Esophagus squamous epithelium (tissue), 5 donors: ENCODE measurements at regions not wholly inside any gene's neighbourhood (a gene's known extent, or its start where the extent isn't known, plus 50 kb on each side); places are given as distances from the start of the nearest gene placed in this dataset.

ENCODE experiments used
- DNase-seq: peaks from one replicate; lab custom pipeline; 2025; lab: John Stamatoyannopoulos, UW
- H3K27ac ChIP-seq, 4 donors: fragments of 200-600 bp; sonication (generic); one replicate each; pipeline ENCODE4 v1.5.1; 2016 to 2019; ENCODE audit warnings: mild to moderate bottlenecking in 1 of 4
- H3K27me3 ChIP-seq, 4 donors: fragments of 200-600 bp; sonication (generic); 1 replicate in 3 of 4; 2 replicates in 1 of 4; pipeline versions ENCODE4 v1.5.1 to v1.6.0; 2017 to 2021; ENCODE audit warnings: antibody characterized with exemption in 1 of 4
- H3K36me3 ChIP-seq, 3 donors: fragments of 200-600 bp; sonication (generic); one replicate each; pipeline ENCODE4 v1.5.1; 2016 to 2019
- H3K4me1 ChIP-seq, 3 donors: fragments of 200-600 bp; sonication (generic); one replicate each; pipeline ENCODE4 v1.5.1; 2017 to 2019
- H3K4me3 ChIP-seq, 4 donors: fragments of 200-600 bp; sonication (generic); 1 replicate in 3 of 4; 2 replicates in 1 of 4; pipeline ENCODE4 v1.5.1; 2016 to 2019; ENCODE audit warnings: mild to moderate bottlenecking in 2 of 4, moderate library complexity in 1 of 4
- H3K9me3 ChIP-seq, 3 donors: fragments of 200-600 bp; sonication (generic); one replicate each; pipeline ENCODE4 v1.5.1; 2016 to 2019
- CTCF ChIP-seq, 6 experiments: fragments of 450-650 bp in 4 of 6; fragments of 200-600 bp in 2 of 6; sonication (generic) in 2 of 6; IDR thresholded peaks; one replicate each; pipeline ENCODE4 v1.5.1; 2016 to 2019; ENCODE audit warnings: antibody characterized with exemption in 6 of 6, mild to moderate bottlenecking in 4 of 6, moderate library complexity in 4 of 6
- POLR2A ChIP-seq, 4 donors: fragments of 450-650 bp; IDR thresholded peaks; one replicate each; pipeline ENCODE4 v1.6.1; 2017; ENCODE audit warnings: antibody characterized with exemption in 4 of 4, mild to moderate bottlenecking in 4 of 4, moderate library complexity in 3 of 4
- WGBS, 2 donors: methylation state at CpG; one replicate each; pipeline ENCODE4 v1.1.5; 2018; 5-methylcytosine and 5-hydroxymethylcytosine counted together
- intact Hi-C: fragments of 100-400 bp; cut with DNase I; formaldehyde crosslinking; loops from one replicate; pipeline ENCODE4 v1.15.0; 2022
- donor health status: DM: yes; HTN: yes; CAD: no.

GRCh38 chr7:22596763-22597400 lies 96.9 kb upstream of the STEAP1B start:
- Histone ChIP-seq H3K9me3 (no peaks in the 10 kb centered on the region), H3K4me1 (peaks cover 0 to 2% (median under 1%) of the 10 kb centered on the region in 3 donors), H3K27me3 (no peaks in the 10 kb centered on the region), H3K36me3 (no peaks in the 10 kb centered on the region), H3K4me3 (no peak overlapping the region), H3K27ac (no peak overlapping the region)
- TF ChIP-seq CTCF (IDR thresholded peaks at IDR 0.05): no peak
- no peak for TF ChIP-seq POLR2A (IDR thresholded peaks at IDR 0.05)
- 73 to 77% methylated on average over 5 of the region's 5 CpGs for WGBS, 2 donors
- intact Hi-C loops: no loop called here
- DNase-seq: no peak

- H3K9me3 ChIP-seq: no peaks in the 10 kb centered on the region
- H3K36me3 ChIP-seq: no peaks in the 10 kb centered on the region
- H3K4me3 ChIP-seq: no peak overlapping the region
- intact Hi-C loops: no loop called here
- WGBS, 2 donors: 54 to 61% methylated on average over 2 of the region's 2 CpGs
- DNase-seq: no peak
- peaks cover 0 to 7% (median 6%) of the 10 kb centered on the region in 3 donors for H3K4me1 ChIP-seq
- TF ChIP-seq CTCF (IDR thresholded peaks at IDR 0.05) (no peak), POLR2A (IDR thresholded peaks at IDR 0.05) (no peak)
- H3K27me3 ChIP-seq: no peaks in the 10 kb centered on the region
- H3K27ac ChIP-seq: no peak overlapping the region
Measured at GRCh38 chr7:22594020-22594419, 94.0 kb upstream of the STEAP1B start.

GRCh38 chr7:22591271-22591670 lies 91.3 kb upstream of the STEAP1B start:
- no peaks in the 10 kb centered on the region for H3K9me3 ChIP-seq
- H3K4me3 ChIP-seq: no peak overlapping the region
- WGBS, 2 donors: 79 to 88% methylated on average over 2 of the region's 2 CpGs
- no peak for DNase-seq
- no peak for TF ChIP-seq CTCF (IDR thresholded peaks at IDR 0.05)
- TF ChIP-seq POLR2A (IDR thresholded peaks at IDR 0.05): no peak
- H3K4me1 ChIP-seq: peaks cover 0 to 23% (median 10%) of the 10 kb centered on the region in 3 donors
- H3K36me3 ChIP-seq: no peaks in the 10 kb centered on the region
- H3K27ac ChIP-seq: no peak overlapping the region
- H3K27me3 ChIP-seq: no peaks in the 10 kb centered on the region
- intact Hi-C loops: no loop called here

- Histone ChIP-seq H3K9me3 (no peaks in the 10 kb centered on the region), H3K4me1 (peaks cover 0 to 23% (median 10%) of the 10 kb centered on the region in 3 donors), H3K27ac (peak overlapping the region in 3 of 4 donors; percentile 4 to 81 (median 52)), H3K4me3 (no peak overlapping the region), H3K27me3 (no peaks in the 10 kb centered on the region), H3K36me3 (no peaks in the 10 kb centered on the region)
- no peak for TF ChIP-seq CTCF (IDR thresholded peaks at IDR 0.05)
- TF ChIP-seq POLR2A (IDR thresholded peaks at IDR 0.05): no peak
- 46 to 55% methylated on average over 9 to 10 of the region's 10 CpGs for WGBS, 2 donors
- intact Hi-C loops: no loop called here
- DNase-seq: no peak
Measured at GRCh38 chr7:22589641-22590201, 89.7 kb upstream of the STEAP1B start.

GRCh38 chr7:22588351-22588750 lies 88.4 kb upstream of the STEAP1B start:
- intact Hi-C loops: no loop called here
- Histone ChIP-seq H3K4me3 (no peak overlapping the region), H3K36me3 (no peaks in the 10 kb centered on the region), H3K9me3 (no peaks in the 10 kb centered on the region), H3K27me3 (no peaks in the 10 kb centered on the region), H3K4me1 (peaks cover 0 to 29% (median 19%) of the 10 kb centered on the region in 3 donors), H3K27ac (peak overlapping the region in 1 of 4 donors; percentile 52)
- 73 to 91% methylated on average over 2 of the region's 2 CpGs for WGBS, 2 donors
- no peak for TF ChIP-seq CTCF (IDR thresholded peaks at IDR 0.05)
- no peak for TF ChIP-seq POLR2A (IDR thresholded peaks at IDR 0.05)
- no peak for DNase-seq
